M059J (cell line): ENCODE measurements at regions not wholly inside any gene's neighbourhood (a gene's known extent, or its start where the extent isn't known, plus 50 kb on each side); places are given as distances from the start of the nearest gene placed in this dataset.
"Not testable (repeated sequence)": the region's sequence is repeated elsewhere in the genome, so short reads cannot be mapped to it uniquely, and the experiment has no call there.

Experiments used
- DNase-seq: peaks from one replicate; pipeline ENCODE4 v3.0.0-alpha.2; 2012; ENCODE audit warnings: low read depth

GRCh38 chrX:131356725-131357124 lies 67.6 kb upstream of the IGSF1 start:
- no peak for DNase-seq

GRCh38 chrX:131359611-131360010 lies 70.5 kb upstream of the IGSF1 start:
- DNase-seq: no peak

- no peak for DNase-seq
These were observed 76.7 kb upstream of the IGSF1 start for GRCh38 chrX:131365766-131366165.

GRCh38 chrX:131366407-131366806 lies 77.3 kb upstream of the IGSF1 start:
- peak; percentile 6 for DNase-seq

- DNase-seq: no peak
These were observed 99.2 kb upstream of the IGSF1 start for GRCh38 chrX:131388293-131388692.

- no peak for DNase-seq
These were observed 103.6 kb upstream of the IGSF1 start for GRCh38 chrX:131392666-131393065.

GRCh38 chrX:131393426-131393825 lies 104.3 kb upstream of the IGSF1 start:
- DNase-seq: no peak

- DNase-seq: peak; percentile 14
These were observed 105.3 kb upstream of the IGSF1 start for GRCh38 chrX:131394384-131394783.

- DNase-seq: no peak
These were observed 108.8 kb upstream of the IGSF1 start for GRCh38 chrX:131397891-131398290.

GRCh38 chrX:131399678-131400428 lies 110.7 kb upstream of the IGSF1 start:
- no peak for DNase-seq

- no peak for DNase-seq
These were observed 113.2 kb upstream of the IGSF1 start for GRCh38 chrX:131402124-131402811.

- DNase-seq: peak; percentile 3
These were observed 116.4 kb upstream of the IGSF1 start for GRCh38 chrX:131405497-131405896.

- no peak for DNase-seq
These were observed 119.0 kb upstream of the OR13H1 start for GRCh38 chrX:131424895-131425294.

GRCh38 chrX:131430465-131430864 lies 113.4 kb upstream of the OR13H1 start:
- DNase-seq: not testable (repeated sequence)

GRCh38 chrX:131441033-131441432 lies 102.8 kb upstream of the OR13H1 start:
- DNase-seq: peak; percentile 3

- no peak for DNase-seq
These were observed 97.9 kb upstream of the OR13H1 start for GRCh38 chrX:131445955-131446354.

GRCh38 chrX:131461855-131462254 lies 82.0 kb upstream of the OR13H1 start:
- not testable (repeated sequence) for DNase-seq

- DNase-seq: not testable (repeated sequence)
These were observed 70.1 kb upstream of the OR13H1 start for GRCh38 chrX:131473809-131474208.

GRCh38 chrX:131477498-131477897 lies 66.4 kb upstream of the OR13H1 start:
- no peak for DNase-seq
